ENCODE measurements at regions not wholly inside any gene's neighbourhood (a gene's known extent, or its start where the extent isn't known, plus 50 kb on each side); places are given as distances from the start of the nearest gene placed in this dataset.

DNA sequence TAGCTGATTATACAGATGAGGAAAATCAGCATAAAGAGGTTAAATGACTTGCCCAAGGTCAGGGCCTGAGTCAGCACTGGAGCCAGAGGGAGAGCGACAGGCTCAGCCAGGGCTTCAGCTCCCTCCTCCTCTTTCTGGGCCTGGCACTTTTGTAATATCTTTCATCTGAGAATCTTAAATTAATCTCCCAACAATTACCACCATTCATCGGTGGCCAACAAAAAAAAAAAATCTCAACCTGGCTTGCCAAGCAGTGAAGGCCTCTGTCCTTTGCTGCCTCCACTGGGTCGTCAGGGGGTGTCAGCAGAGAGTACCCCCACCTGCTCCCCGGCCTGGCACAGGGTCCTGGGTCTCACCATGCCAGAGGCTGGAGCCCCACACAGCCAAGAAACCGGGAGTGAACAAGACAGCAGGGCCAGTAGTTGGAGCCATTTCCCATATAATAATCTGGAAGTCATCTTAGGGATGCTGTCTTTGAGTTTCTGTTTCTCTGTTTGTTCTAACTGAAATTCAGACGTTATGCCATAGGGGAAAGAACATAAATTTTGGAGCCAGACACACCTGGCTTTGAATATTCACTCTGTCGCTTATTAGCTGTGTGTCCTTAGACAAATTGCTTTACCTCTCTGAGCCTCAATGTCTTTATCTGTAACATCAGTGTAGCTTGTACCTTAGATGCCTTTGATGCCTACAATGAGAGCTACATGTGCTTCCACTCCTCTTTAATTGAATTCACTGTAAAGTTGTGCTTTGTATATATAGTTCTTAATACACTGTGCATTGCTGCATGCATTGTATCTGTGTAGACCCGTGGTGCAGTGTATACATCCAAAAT, 299.9 kb upstream of the MSX2 start:
- ATAC-seq (peak in 1 of 2 donors; percentile 54), DNase-seq (no peak)
- intact Hi-C loops (cut with DNase I; ENCODE audit: low total_unique reads), result no loop called here
- Histone ChIP-seq H3K4me1 (peaks cover 5 to 18% of the 10 kb centered on the region in 2 donors), H3K27me3 (no peaks in the 10 kb centered on the region), H3K4me3 (no peak overlapping the region), H3K27ac (peak overlapping the region in 1 of 4 donors; percentile 63), H3K9me3 (no peaks in the 10 kb centered on the region), H3K36me3 (no peaks in the 10 kb centered on the region)
- TF ChIP-seq POLR2A (IDR thresholded peaks at IDR 0.05), result no peak
- in situ Hi-C loops (cut with MboI; ENCODE audit: low sequenced_read_pairs in 4 of 4), result loop anchor here (5.0 to 25.0 kb wide), 3 partner anchors 310 to 513 kb away; no protein-coding TSS in a partner anchor

- H3K27me3 ChIP-seq, result no peaks in the 10 kb centered on the region
- TF ChIP-seq CTCF (IDR thresholded peaks at IDR 0.05 in 4 of 5, conservative IDR thresholded peaks at IDR 0.05 in 1 of 5), result no peak
- H3K9me3 ChIP-seq, result no peaks in the 10 kb centered on the region
- no peak for DNase-seq
- ATAC-seq, result no peak
- peaks cover 5 to 18% of the 10 kb centered on the region in 2 donors for H3K4me1 ChIP-seq
- in situ Hi-C loops (cut with MboI; ENCODE audit: low sequenced_read_pairs in 4 of 4), result loop anchor here in 1 of 4 donors (10.0 kb wide), 1 partner anchor 309 kb away; no protein-coding TSS in a partner anchor
- no peaks in the 10 kb centered on the region for H3K36me3 ChIP-seq
- no peak overlapping the region for H3K27ac ChIP-seq
- intact Hi-C loops (cut with DNase I; ENCODE audit: low total_unique reads), result no loop called here
- H3K4me3 ChIP-seq, result no peak overlapping the region
These were observed 299.0 kb upstream of the MSX2 start for GRCh38 chr5:174425271-174425963.

- TF ChIP-seq POLR2A (IDR thresholded peaks at IDR 0.05) (no peak), CTCF (IDR thresholded peaks at IDR 0.05 in 4 of 5, conservative IDR thresholded peaks at IDR 0.05 in 1 of 5) (no peak)
- in situ Hi-C loops (cut with MboI; ENCODE audit: low sequenced_read_pairs in 4 of 4) (loop anchor here in 1 of 4 donors (10.0 kb wide), 1 partner anchor 309 kb away; no protein-coding TSS in a partner anchor), intact Hi-C loops (cut with DNase I; ENCODE audit: low total_unique reads) (no loop called here)
These were observed 298.5 kb upstream of the MSX2 start for GRCh38 chr5:174425964-174426290.

DNA sequence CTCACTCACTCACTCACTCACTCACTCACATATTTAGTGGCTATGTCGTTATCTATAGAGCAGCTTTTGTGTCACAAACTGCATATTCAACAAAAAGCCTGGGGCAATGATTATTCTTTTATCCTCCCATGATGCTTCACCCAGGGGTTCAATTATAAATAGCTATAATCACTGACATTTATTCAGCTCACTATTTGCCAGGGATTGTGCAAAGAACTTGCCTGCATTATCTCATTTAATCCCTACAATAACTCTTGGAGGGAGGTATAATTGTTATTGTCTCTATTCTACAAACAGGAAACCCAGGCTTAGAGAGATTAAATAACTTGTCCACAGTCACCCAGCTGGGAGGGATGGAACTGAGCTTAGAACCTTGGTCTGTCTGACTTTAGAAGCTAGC, 298.0 kb upstream of the MSX2 start:
- no peaks in the 10 kb centered on the region for H3K9me3 ChIP-seq
- no peaks in the 10 kb centered on the region for H3K27me3 ChIP-seq
- no peaks in the 10 kb centered on the region for H3K36me3 ChIP-seq
- intact Hi-C loops (cut with DNase I; ENCODE audit: low total_unique reads) (no loop called here), in situ Hi-C loops (cut with MboI; ENCODE audit: low sequenced_read_pairs in 4 of 4) (loop anchor here in 1 of 4 donors (10.0 kb wide), 1 partner anchor 308 kb away; no protein-coding TSS in a partner anchor)
- H3K27ac ChIP-seq, result no peak overlapping the region
- ATAC-seq, result no peak
- H3K4me1 ChIP-seq, result peaks cover 5 to 18% of the 10 kb centered on the region in 2 donors
- no peak for DNase-seq
- H3K4me3 ChIP-seq, result no peak overlapping the region
- TF ChIP-seq CTCF (IDR thresholded peaks at IDR 0.05 in 4 of 5, conservative IDR thresholded peaks at IDR 0.05 in 1 of 5) (no peak), POLR2A (IDR thresholded peaks at IDR 0.05) (no peak)

More at GRCh38 chr5:174425964-174426290, 298.5 kb upstream of the MSX2 start:
- Histone ChIP-seq H3K27me3 (no peaks in the 10 kb centered on the region), H3K4me3 (no peak overlapping the region), H3K36me3 (no peaks in the 10 kb centered on the region), H3K9me3 (no peaks in the 10 kb centered on the region), H3K4me1 (peaks cover 5 to 18% of the 10 kb centered on the region in 2 donors), H3K27ac (no peak overlapping the region)
- ATAC-seq, result no peak
- no peak for DNase-seq

DNA sequence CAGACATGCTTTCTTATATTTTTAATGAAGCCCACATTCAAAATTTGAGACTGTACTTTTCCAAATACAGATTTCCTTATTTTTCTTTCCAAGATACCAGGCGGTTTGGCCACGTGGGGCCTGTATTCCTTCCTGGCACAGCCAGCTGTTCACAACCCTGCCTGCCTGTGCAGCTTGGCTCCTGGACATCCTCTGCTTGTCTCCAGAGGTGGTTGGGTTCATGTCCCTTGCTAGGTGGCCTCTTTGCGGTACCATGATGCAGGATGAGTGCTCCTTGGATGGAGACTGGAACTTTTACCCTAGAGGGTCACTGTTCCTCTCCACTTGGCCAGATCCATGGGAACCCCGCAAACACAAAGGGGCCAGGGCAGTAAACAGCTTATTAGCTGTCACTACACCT, 297.5 kb upstream of the MSX2 start:
- Histone ChIP-seq H3K4me3 (no peak overlapping the region), H3K27ac (no peak overlapping the region), H3K4me1 (peaks cover 5 to 18% of the 10 kb centered on the region in 2 donors), H3K9me3 (no peaks in the 10 kb centered on the region), H3K36me3 (no peaks in the 10 kb centered on the region), H3K27me3 (no peaks in the 10 kb centered on the region)
- intact Hi-C loops (cut with DNase I; ENCODE audit: low total_unique reads) (no loop called here), in situ Hi-C loops (cut with MboI; ENCODE audit: low sequenced_read_pairs in 4 of 4) (loop anchor here in 1 of 4 donors (10.0 kb wide), 1 partner anchor 308 kb away; no protein-coding TSS in a partner anchor)
- ATAC-seq (no peak), DNase-seq (no peak)
- TF ChIP-seq CTCF (IDR thresholded peaks at IDR 0.05 in 4 of 5, conservative IDR thresholded peaks at IDR 0.05 in 1 of 5) (no peak), POLR2A (IDR thresholded peaks at IDR 0.05) (no peak)

Data from gastrocnemius medialis (tissue), 4 donors.